ENCODE measurements at regions not wholly inside any gene's neighbourhood (a gene's known extent, or its start where the extent isn't known, plus 50 kb on each side); places are given as distances from the start of the nearest gene placed in this dataset.

DNA sequence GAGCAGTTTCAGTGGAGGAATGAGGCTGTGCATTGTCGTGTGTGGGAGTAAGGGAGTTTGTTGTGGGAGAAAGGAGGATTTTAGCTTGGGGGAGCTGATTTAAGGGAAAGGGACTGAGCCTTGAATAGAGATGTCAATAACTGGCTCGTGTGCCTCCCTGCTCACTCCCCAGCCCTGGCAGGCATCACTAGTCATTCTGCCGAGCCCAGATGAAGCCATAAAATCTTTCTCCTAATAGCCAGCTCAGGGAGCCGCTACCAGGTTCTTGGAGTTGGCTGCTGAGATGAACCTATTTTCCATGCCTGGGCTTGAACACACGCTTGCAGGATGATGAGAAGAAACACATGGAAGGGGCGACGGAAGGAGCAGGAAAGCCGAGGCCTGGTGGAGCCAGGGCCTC lies 65.0 kb upstream of the POU3F1 start:
- TF ChIP-seq, protein P1, sequence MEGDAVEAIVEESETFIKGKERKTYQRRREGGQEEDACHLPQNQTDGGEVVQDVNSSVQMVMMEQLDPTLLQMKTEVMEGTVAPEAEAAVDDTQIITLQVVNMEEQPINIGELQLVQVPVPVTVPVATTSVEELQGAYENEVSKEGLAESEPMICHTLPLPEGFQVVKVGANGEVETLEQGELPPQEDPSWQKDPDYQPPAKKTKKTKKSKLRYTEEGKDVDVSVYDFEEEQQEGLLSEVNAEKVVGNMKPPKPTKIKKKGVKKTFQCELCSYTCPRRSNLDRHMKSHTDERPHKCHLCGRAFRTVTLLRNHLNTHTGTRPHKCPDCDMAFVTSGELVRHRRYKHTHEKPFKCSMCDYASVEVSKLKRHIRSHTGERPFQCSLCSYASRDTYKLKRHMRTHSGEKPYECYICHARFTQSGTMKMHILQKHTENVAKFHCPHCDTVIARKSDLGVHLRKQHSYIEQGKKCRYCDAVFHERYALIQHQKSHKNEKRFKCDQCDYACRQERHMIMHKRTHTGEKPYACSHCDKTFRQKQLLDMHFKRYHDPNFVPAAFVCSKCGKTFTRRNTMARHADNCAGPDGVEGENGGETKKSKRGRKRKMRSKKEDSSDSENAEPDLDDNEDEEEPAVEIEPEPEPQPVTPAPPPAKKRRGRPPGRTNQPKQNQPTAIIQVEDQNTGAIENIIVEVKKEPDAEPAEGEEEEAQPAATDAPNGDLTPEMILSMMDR (conservative IDR thresholded peaks at IDR 0.05; ENCODE audit: low read length), result no peak
- no peak for TF ChIP-seq EZH2phosphoT487 (IDR thresholded peaks at IDR 0.05; ENCODE audit: borderline replicate concordance, low read depth, low read length)
